ENCODE measurements at regions not wholly inside any gene's neighbourhood (a gene's known extent, or its start where the extent isn't known, plus 50 kb on each side); places are given as distances from the start of the nearest gene placed in this dataset.

- no peak for TF ChIP-seq CTCF (IDR thresholded peaks at IDR 0.05)
- TF ChIP-seq POLR2A (IDR thresholded peaks at IDR 0.05), result no peak
Measured at GRCh38 chr10:130686689-130687300, 550.6 kb downstream of the GLRX3 start.

Measured in ovary (tissue), 3 donors.